HG03139 (cell line): ENCODE measurements at regions not wholly inside any gene's neighbourhood (a gene's known extent, or its start where the extent isn't known, plus 50 kb on each side); places are given as distances from the start of the nearest gene placed in this dataset.

ENCODE experiments used
- ATAC-seq: cut with Tn5 transposase; IDR thresholded peaks from one replicate; pipeline ENCODE4 v1.9.1; 2021; ENCODE audit not compliant: unreplicated experiment

DNA sequence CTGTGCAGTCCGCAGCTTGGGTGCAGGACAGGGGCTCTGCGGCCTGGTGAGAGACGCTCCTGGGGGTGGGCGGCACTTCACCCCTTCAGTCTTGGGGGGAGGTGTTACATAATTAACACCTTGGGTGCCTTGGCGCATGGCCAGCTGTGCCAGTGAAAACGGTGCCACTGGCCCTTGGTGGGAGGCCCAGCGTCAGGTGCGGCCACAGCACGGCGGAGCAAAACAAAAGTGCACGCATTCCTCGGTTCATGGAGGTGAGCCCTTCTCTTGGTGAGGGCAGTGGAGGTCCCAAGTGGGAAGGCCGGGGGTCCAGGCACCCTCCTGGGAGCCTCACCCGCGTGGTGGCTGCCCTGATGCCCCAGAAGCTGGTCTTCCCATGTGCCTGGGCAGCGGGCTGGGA, 89.8 kb downstream of the ENGASE start:
- no peak for ATAC-seq

DNA sequence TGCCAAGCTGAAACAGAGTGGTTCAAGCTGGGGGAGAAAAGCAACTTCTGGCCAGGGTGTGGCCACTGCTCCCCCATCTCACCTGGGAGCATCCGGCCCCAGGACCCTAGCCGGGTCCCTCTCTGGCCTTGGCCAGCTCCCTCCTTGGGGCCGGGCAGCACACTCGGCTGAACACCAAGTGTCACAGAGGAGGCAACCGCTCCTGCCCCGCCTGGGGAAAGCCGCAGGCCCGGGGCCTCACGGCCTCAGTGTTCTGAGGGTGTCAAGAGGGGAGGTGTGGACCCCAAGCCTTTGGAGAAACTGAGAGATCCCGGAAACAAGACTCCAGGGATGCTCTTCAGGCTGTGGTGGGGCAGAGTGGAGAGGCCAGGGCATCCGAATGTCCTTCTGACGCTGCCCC, 88.4 kb downstream of the ENGASE start:
- ATAC-seq: no peak

DNA sequence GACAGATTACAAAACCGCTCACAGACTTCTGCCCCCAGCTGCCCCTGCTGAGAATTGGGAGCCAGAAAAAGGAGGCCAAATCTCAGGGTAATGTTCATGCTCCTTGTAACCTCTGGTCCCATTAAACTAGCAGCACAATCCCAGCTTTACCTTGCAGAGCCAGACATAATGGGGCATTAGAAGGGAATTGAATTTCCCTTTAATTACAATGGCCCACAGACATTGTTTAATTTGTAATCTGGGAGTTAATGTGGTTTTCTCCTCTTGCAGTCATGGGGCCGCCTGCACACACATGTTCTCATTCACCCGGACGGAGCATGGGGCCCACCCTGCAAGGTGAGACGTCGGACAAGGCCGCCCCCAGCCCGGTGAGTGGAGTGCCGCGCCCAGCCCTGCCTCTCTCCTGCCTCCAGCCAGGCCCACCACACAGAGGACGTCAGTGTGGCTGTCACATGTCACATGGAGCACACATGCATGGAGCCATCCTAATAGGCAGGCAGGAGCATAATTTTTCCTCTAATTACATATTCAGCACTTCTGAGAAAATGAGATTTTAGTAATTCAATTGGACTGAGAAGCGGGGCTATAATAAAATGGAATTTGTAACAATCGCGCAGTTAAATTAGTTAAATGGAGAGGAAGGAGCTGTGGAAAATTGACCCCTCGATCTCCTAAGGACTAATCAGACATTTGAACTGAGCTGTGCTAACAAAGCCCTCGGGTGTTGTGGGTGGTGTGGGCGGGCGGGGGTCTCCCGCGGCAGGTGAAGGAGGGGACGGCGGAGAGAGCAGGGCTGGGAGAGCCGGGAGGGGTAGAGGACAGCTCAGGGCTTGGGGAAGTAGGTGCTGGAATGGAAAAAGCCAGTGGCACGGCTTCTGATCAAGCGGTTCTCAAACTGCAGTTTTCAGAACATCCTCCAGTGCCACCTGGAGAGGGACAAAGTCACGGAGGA, 87.7 kb downstream of the ENGASE start:
- no peak for ATAC-seq

DNA sequence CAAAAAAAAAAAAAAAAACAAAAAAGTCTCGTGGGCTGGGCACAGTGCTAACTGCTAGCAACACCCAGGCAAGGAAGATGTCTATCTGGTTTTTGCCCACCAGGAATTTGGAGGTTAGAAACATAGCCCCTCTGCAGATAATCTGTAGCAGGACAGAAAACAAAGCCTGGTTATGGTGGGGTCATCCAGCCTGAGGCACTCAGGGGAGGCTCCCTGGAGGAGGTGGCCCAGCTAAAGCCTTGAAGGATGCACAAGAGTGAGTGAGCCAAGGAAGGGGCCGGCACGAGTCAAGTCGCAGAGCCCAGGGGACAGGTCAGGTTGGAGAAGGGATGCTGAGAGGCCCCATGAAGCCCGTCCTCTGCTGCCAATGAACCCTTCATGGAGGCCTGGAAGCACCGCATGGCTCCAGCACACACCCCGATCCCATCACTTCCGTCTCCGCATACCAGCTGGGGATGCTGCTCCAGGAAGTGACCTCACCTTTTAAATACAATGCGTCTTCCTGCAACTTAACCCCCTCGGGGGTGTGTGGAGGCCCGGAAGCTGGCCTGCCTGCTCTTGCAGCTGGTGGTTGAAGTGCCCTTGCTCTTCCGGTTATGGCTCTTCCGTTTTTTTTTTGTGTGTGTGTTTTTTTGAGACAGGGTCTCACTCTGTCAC, 86.5 kb downstream of the ENGASE start:
- ATAC-seq: no peak

DNA sequence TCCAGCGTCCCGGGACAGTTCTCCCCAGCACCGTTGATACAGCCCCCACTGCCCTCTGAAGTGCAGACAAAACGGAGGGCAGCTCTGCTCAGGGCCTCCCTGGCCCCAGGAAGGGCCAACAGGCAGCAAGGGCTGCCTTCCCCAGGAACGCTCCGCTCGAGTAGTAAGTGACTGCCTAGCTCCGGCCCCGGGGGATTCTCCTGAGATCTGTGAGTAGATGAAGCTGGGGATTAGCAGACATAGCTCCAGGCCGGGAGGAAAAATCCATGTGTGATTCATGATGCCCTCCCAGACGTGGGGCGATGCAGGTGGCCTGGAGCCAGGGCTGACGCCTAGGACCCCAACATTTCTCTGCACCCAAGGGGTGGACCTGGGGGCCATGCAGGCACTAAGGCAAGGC, 85.3 kb downstream of the ENGASE start:
- no peak for ATAC-seq

DNA sequence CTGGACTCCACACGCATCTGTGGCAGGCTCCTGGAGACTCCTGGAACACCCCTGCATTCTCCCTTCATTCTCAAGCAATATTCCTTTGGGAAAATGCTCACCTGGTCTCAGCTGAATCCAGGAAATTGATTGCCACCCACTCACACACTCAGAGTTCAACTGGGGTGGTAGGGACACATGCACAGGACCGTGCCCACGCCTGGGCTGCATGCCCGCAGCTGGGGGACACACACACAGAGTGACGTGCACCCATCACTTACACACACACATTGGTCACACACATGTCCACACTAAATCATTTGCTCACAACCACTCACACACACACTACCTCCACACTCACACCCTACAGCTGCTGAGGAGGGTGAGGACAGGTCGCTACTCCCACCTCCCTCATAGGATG, 84.8 kb downstream of the ENGASE start:
- ATAC-seq: no peak

DNA sequence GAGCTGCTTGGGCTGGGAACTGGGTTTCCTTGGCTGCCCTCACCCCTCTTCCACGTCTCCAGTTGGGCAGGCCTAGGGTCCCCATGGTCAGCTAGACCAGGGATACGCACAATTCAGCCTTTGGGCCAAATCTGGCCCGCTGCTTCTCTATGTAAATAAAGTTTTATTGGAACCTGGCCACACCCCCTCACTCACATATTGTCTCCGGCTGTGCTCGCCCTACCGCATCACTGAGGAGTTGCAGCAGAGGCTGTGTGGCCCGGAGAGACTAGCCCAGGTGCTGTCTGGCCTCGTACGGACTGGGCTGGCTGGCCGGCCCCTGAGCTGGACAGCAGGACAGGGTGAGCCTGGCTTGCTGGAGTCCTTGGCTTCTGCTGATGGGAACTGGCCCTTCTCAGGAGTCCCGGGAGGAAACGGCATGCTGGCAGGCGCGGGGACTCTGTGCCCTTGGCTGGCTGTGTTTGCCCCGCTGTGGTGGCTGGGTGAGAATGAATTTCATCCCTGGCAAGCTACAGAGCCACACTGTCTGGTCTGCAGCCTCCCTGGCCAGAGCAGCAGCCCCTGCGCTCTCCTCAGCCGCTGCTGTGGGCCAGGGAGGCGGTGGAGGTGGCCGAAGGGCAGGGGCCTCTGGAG, 82.0 kb downstream of the ENGASE start:
- no peak for ATAC-seq

DNA sequence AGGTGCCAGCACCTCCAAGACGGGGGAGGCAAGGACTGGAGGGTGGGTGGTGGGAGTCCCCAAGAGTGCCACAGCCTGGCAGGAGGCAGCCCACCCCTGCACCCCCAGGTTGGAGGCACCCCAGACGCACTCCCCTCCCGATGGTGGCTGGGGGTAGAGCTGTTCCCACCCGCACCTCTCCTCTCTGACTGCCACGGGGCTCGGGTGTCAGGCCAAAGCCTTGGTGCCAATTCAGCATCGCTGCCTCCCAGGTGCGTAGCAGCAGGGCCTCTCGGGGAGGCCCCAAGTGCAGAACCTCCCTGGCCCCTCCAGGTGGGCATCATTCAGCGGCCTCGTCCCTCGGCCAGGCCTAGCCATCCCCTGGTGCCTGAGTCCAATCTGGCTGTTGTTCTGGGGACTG, 81.1 kb downstream of the ENGASE start:
- ATAC-seq: no peak

DNA sequence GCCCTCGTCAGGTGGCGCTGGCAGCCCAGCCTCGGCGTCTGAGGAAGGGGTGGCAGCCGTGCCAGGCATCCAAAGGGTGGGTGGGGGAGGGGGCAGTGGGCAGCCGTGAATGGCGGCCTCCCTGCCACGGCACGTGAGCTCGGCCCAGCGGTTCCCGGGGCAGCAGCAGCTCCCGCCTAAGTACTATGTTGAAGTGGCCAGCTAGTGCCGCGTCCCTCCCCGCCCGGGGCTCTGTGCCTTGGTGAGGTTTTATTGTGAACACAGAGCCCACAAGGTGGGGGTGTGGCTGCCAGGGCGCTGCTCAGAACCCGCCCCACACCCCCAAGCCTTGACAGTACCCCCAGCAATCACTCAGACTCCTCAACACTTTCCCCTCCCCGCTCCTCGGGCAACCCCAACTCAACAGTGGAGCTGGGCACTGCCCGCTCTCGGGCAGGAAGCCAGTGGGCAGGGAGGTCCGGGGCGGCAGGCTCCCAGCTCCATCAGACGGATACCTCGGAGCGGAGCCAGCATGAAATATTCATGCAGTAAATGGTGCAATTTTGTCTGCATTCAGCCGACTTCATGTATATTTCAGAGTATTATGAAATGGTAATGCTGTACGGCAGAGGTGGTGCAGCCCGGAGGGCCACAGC, 80.4 kb downstream of the ENGASE start:
- no peak for ATAC-seq

DNA sequence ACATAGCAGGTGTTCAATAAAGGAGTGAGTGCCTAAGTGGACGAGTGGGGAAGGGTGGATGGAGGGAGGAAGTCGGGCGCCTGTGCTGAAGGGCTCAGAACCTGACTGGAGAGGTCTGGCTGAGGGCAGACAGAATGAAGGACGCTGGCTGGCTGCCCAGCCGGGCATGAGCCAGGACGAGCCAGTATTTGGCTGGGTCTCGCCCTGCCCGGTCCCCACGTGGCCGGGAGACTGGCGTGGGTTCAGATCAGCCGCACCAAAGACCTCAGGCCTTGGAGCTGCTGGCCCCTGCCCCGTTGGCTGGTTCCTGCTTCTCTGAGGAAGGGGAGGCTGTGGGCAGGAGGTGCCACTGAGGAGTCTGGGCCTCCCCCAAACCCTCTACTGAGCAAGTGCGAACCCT, 79.8 kb downstream of the ENGASE start:
- no peak for ATAC-seq

DNA sequence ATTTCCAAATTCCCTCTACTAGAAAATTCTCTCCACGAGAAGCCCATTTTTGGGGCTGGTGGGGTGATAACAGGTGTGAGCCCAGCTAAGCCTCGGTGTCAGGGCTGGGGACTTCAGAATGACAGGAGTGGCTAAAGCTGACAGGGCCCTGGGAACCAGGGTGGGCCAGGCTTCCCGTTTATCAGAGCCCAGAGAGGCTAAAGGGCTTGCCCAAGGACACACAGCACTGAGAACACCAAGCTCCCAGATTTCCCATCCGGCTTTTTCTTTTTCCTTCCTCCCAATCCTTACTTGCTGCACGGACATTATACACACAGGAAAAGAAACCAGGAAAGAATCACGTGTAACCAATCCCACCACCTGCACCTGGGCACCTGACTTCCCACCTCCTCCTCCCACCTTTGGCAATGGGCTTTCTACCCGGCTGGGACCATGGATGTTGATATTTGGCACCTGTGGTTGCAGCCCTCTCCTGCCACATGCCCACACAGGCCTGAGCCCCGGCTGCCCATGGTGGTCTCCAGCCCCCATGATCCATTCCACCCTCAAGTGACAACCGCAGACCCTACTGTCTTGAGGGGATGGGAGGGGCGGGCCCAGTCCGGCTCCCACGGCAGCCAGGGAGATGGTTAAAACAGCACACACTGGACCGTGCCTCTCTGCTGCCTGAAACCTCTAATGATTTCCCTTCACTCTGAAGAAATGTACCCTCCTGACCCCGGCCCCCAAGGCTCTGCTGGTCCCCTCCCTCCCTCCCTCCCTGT, 78.9 kb downstream of the ENGASE start:
- no peak for ATAC-seq

DNA sequence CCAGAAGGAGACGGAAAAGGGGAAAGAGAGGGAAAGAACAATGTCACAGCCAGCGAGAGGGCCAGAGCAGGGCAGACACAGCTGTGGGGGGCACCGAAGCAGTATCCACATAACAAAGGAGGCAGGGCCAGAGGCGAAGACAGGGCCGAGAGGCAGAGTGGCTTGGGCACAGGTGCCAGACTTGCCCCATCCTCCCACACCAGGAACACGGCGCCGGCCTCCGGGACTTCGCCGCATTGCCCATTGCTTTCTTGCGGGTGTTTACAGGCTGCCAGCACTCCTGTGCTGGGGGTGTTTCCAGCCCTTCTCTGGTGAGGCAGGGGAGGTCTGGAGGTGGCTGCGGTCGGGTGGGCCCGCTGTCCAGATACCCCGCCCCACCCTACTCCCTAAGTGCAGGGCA, 78.0 kb downstream of the ENGASE start:
- no peak for ATAC-seq

DNA sequence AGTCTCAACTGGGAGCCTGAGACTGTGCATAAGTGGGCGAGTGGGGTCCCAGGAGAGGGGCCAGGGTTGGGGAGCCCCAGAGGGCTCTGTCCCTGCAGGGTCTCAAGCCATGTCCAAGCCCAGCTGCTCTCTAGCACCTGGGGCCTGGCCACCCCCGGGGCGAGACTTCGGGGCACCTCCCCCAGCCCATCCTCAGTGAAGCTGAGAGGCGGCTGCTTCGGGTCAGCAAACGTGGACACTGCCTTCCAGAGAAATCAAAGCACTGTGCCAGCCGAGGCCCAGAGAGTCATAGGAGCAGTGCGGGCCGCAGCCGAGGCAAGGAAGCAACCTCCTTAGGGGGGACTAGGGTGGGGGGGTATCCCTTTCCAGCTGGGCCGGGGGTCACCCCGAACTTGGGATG, 77.5 kb downstream of the ENGASE start:
- ATAC-seq: no peak

DNA sequence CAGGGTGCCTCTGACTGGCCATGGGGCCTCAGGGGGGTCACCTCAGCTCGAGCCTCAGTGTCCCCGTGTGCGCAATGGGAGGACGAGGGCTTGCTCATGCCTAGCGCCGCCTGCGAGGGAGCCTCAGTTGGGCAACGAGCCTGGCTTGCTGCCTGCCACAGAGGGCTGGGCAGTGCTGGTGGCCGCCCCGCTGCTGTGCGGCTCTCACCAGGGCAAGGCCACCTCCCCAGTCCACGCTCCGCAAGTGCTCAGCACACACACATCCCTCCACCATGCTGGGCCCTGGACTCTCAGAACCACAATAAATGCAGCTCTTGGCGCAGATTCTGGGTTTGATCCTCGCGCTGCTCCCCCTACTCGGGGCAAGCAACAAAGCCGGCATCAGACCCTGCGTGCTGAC, 76.2 kb downstream of the ENGASE start:
- no peak for ATAC-seq

DNA sequence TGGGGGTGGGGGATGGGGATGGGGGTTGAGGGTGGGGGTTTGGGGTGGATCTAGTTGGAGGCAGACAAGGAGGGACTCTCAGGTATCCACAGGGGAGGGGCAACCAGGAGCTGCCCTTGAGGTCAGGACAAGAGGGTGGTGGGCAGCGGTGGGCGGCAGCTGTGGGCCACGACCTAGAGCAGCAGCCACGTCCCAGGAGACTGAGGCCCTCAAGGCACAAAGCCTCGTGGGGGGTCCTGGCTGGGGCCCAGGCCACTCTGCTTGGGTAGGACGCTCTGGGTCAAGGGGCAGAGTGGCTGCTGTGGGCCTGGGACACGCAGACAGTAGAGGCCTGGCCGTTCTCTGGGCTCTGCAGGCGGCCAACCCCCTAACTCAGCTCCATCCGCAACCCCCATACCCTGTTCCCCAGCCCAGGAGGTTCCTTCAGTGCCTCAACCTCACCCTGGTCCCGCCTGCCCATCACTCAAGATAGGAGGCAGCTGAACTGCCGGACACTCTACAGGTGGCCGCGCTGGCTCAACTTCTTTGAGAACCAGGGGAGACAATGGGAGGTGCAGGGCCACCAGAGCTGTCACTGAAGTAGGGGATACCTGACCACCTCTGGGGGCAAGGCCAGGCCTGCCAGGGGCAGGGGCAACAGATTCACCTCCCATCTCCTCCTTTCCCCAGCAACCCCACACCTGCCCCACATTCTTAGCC, 75.6 kb downstream of the ENGASE start:
- no peak for ATAC-seq

DNA sequence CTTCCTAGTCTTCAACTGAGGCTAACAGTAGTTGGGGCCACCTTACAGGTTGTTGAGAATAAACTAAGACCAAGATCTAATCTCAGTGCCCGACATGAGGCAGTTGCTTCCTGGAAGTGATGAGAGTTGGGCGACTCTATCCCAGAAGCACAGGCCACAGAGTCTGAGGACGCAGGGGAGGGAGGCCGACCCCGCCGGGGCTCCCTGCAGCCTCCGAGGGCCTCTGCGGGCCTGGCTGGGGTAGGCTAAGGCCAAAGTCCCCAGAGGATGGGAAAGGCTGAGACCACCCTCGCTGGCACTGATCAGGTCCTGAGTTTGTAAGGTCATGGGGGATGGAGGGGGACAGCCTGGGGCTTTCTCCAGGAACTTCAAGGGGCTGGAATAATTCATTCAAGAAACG, 74.0 kb downstream of the ENGASE start:
- ATAC-seq: no peak

DNA sequence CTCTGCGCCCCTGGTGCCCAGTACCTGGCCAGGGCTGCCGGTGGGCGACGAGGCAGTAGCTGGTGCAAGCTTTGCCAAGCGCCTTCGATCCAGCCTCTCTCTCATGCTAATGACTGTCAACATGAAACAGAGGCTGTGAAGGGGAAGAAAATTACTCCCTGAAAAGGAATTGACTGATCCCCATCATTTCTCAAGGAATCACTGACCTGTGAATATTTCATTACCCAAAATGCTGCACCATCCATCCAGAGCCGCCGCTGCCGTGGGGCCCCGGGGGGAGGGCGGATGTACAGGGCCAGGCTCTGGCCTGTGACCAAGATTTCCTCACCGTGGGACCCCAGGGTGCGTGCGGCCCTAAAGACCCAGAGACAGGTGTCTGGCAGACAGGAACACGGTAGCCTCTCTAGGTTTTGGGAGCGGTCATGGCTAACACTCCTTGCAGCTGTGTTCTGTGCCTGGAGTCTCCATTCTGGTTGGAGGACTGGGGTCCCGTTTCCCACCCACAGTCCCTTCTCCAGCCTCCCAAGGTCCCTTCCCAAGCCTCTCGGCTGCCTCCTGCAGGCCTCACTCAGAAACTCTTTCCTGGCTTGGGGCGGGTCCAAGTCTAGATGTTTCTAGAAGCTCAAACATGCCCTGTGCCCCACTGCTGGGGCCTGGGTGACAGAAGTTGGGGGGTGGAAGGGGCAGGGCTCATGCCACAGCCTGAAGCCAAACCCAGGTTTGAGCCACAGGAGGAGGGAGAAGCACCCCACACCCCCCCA, 73.3 kb downstream of the ENGASE start:
- no peak for ATAC-seq

DNA sequence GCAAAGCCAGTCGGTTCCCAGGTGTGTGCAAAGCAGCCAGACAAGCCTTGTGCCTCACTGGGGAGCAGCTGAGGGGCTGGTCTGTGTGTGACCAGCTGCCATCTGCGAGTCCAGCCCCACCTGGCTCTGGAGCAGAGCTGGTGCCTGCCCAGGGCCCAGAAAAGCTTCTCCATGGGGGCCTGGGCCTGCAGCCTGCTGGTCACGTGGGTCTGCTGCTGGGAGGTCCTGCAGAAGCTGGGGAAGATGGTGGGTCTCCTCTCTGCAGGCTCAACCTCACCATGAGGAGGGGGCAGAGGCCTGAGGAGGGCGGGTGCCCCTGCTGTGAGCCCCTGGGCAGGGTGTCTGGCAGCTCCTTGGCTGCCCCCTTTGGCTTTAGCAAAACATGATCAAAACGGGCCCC, 71.9 kb downstream of the ENGASE start:
- no peak for ATAC-seq

DNA sequence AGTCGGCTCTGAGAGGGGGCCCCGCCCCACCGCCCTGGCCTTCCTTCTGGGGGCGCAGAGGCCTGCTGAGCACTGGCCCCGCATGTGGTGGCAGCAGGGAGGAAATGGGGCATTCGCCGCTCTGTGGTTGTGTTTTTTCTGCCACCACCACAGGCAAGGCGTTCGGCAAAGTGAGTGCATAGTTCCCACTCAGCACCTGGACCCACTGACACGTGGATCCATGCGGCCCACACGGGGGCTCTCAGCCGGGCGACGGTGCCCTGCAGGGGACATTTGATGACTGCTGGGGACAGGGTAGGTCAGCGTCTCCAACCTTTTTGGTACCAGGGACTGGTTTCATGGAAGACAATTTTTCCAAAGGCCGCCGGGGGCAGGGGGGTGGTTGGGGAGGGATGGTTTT, 70.9 kb downstream of the ENGASE start:
- no peak for ATAC-seq

DNA sequence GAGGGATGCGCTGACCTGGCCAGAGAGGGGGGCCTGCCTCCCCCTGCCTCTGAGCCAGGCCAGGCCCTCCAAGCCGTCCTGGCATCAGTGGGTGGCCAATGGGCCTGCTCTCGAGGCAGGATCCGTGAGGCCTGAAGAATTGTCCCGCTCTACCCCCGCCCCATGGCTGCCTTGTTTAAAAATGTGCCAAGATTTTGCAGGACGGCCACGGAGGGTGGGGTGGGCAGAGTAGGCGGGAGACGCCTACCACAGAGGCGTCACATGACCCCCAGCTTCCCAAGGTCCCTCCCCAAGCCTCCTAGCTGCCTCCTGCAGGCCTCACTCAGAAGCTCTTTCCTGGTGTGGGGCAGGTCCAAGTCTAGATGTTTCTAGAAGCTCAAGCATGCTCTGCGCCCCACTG, 69.5 kb downstream of the ENGASE start:
- no peak for ATAC-seq
